GM19043 (cell line): ENCODE measurements at regions not wholly inside any gene's neighbourhood (a gene's known extent, or its start where the extent isn't known, plus 50 kb on each side); places are given as distances from the start of the nearest gene placed in this dataset.

Experiments
- ATAC-seq: cut with Tn5 transposase; IDR thresholded peaks from one replicate; pipeline ENCODE4 v1.9.1; 2021; ENCODE audit warnings: low read depth; ENCODE audit not compliant: unreplicated experiment

- ATAC-seq = no peak
These were observed 138.2 kb upstream of the ERCC4 start for GRCh38 chr16:13781575-13782338.

GRCh38 chr16:13791095-13791494 is 128.9 kb upstream of the ERCC4 start:
- ATAC-seq = no peak

- ATAC-seq = no peak
These were observed 126.0 kb upstream of the ERCC4 start for GRCh38 chr16:13793841-13794409.

- ATAC-seq = no peak
These were observed 124.8 kb upstream of the ERCC4 start for GRCh38 chr16:13795131-13795530.

- no peak for ATAC-seq
These were observed 122.2 kb upstream of the ERCC4 start for GRCh38 chr16:13797718-13798117.

GRCh38 chr16:13798211-13798610 is 121.7 kb upstream of the ERCC4 start:
- ATAC-seq = no peak

- ATAC-seq = no peak
These were observed 116.0 kb upstream of the ERCC4 start for GRCh38 chr16:13803974-13804373.

GRCh38 chr16:13805951-13806350 is 114.0 kb upstream of the ERCC4 start:
- ATAC-seq = no peak

GRCh38 chr16:13806671-13807070 is 113.3 kb upstream of the ERCC4 start:
- ATAC-seq = no peak

- no peak for ATAC-seq
These were observed 111.9 kb upstream of the ERCC4 start for GRCh38 chr16:13808102-13808501.

- ATAC-seq = no peak
These were observed 110.2 kb upstream of the ERCC4 start for GRCh38 chr16:13809765-13810164.

GRCh38 chr16:13811834-13812233 is 108.1 kb upstream of the ERCC4 start:
- ATAC-seq = no peak

GRCh38 chr16:13816701-13817100 is 103.3 kb upstream of the ERCC4 start:
- ATAC-seq = no peak

GRCh38 chr16:13823501-13823900 is 96.5 kb upstream of the ERCC4 start:
- no peak for ATAC-seq

- ATAC-seq = no peak
These were observed 90.2 kb upstream of the ERCC4 start for GRCh38 chr16:13829697-13830299.

GRCh38 chr16:13833515-13833914 is 86.4 kb upstream of the ERCC4 start:
- ATAC-seq = no peak

GRCh38 chr16:13835387-13835786 is 84.6 kb upstream of the ERCC4 start:
- ATAC-seq = no peak

GRCh38 chr16:13835935-13836730 is 83.8 kb upstream of the ERCC4 start:
- ATAC-seq = no peak

- ATAC-seq = no peak
These were observed 81.4 kb upstream of the ERCC4 start for GRCh38 chr16:13838401-13839190.

GRCh38 chr16:13839577-13839976 is 80.4 kb upstream of the ERCC4 start:
- ATAC-seq = no peak
